ENCODE measurements at regions not wholly inside any gene's neighbourhood (a gene's known extent, or its start where the extent isn't known, plus 50 kb on each side); places are given as distances from the start of the nearest gene placed in this dataset.

DNA sequence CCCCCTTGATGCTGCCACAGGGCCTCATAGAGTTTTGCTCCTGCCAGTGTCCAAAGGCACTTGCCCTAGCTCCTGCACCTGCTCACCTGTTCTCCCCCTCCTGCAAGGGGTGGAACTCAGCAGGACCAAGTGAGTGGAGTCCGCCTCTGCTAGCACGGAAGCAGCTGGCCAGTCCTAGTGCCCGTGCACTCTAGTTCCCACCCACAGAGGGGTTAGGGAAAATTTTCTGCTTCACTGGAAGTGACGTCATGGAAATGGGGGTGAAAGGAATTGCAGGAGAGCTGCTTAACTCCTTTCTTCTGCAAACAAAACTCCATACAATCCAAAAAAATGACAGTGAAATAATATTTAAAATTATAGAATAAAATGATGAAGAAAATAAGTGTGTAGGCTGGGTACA lies 609.7 kb upstream of the SLITRK1 start:
- ATAC-seq (ENCODE audit: low read depth in 2 of 2) (no peak), DNase-seq (no peak)
- Mint-ChIP-seq H3K4me1 (no peaks in the 10 kb centered on the region), H3K36me3 (no peaks in the 10 kb centered on the region), H3K9me3 (peaks cover 0 to 8% (median 0%) of the 10 kb centered on the region in 7 donors), H3K4me3 (no peak overlapping the region), H3K27me3 (no peaks in the 10 kb centered on the region), H3K27ac (no peak overlapping the region)
- H3K36me3 ChIP-seq (ENCODE audit: control insufficient read depth, insufficient read depth, low read length), result no peaks in the 10 kb centered on the region
- H3K9me3 ChIP-seq (ENCODE audit: control insufficient read depth in 2 of 2, low read length in 2 of 2), result no peaks in the 10 kb centered on the region
- H3K4me3 ChIP-seq (ENCODE audit: low read depth, low read length), result no peak overlapping the region
- no peak overlapping the region for H3K27ac ChIP-seq (ENCODE audit: insufficient read depth, low read length, poor library complexity, severe bottlenecking)
- H3K27me3 ChIP-seq (ENCODE audit: control insufficient read depth, insufficient read depth, low read length), result no peaks in the 10 kb centered on the region
- no peaks in the 10 kb centered on the region for H3K4me1 ChIP-seq (ENCODE audit: control insufficient read depth, insufficient read depth, low read length, poor library complexity, severe bottlenecking)

DNA sequence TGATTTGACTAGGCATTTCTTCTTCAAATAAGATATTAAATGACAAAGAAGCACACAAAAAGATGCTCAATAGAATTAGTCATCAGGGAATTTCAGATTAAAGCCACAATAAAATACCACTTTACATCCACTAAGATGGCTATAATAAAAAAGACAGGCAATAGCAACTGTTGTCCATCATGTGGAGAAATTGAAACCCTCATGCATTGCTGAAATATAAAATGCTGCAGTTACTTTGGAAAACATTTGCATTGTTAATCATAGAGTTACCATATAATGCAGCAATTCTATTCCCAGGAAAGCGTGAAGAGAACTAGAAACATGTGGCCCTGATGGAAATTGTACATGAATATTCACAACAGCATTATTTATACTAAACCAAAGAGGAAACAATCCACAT lies 605.5 kb upstream of the SLITRK1 start:
- H3K9me3 Mint-ChIP-seq, result peaks cover 0 to 6% (median 3%) of the 10 kb centered on the region in 7 donors
- Histone ChIP-seq H3K27me3 (ENCODE audit: control insufficient read depth, insufficient read depth, low read length) (no peaks in the 10 kb centered on the region), H3K27ac (ENCODE audit: insufficient read depth, low read length, poor library complexity, severe bottlenecking) (no peak overlapping the region), H3K4me3 (ENCODE audit: low read depth, low read length) (no peak overlapping the region), H3K36me3 (ENCODE audit: control insufficient read depth, insufficient read depth, low read length) (no peaks in the 10 kb centered on the region), H3K9me3 (ENCODE audit: control insufficient read depth in 2 of 2, low read length in 2 of 2) (no peaks in the 10 kb centered on the region), H3K4me1 (ENCODE audit: control insufficient read depth, insufficient read depth, low read length, poor library complexity, severe bottlenecking) (no peaks in the 10 kb centered on the region)
- no peaks in the 10 kb centered on the region for H3K27me3 Mint-ChIP-seq
- no peak overlapping the region for H3K27ac Mint-ChIP-seq
- ATAC-seq (ENCODE audit: low read depth in 2 of 2) (no peak), DNase-seq (no peak)
- H3K4me1 Mint-ChIP-seq, result no peaks in the 10 kb centered on the region
- no peak overlapping the region for H3K4me3 Mint-ChIP-seq
- H3K36me3 Mint-ChIP-seq, result no peaks in the 10 kb centered on the region

DNA sequence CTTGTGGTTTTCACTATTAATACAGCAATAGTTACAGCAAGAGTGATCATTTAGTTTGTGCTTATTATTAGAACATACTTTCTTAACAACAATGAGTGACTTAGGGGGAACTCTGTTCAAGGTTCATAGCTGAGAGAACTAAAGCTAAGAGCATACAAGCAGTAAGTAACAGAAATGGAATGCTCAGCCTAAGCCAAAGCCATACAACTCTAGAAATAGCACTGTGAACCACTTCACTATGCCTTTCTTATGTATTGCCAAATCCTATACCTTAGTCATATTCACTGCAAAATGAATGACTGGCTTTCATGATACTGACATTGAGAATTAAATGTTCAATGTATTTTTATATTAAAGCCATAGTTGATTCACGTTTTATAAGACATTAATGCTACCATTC lies 599.7 kb upstream of the SLITRK1 start:
- no peaks in the 10 kb centered on the region for H3K4me1 Mint-ChIP-seq
- H3K27me3 Mint-ChIP-seq, result no peaks in the 10 kb centered on the region
- H3K4me1 ChIP-seq (ENCODE audit: control insufficient read depth, insufficient read depth, low read length, poor library complexity, severe bottlenecking), result no peaks in the 10 kb centered on the region
- H3K27ac ChIP-seq (ENCODE audit: insufficient read depth, low read length, poor library complexity, severe bottlenecking), result no peak overlapping the region
- H3K27ac Mint-ChIP-seq, result no peak overlapping the region
- no peak for DNase-seq
- H3K9me3 Mint-ChIP-seq, result peaks cover 0 to 8% (median 1%) of the 10 kb centered on the region in 7 donors
- H3K4me3 ChIP-seq (ENCODE audit: low read depth, low read length), result no peak overlapping the region
- no peaks in the 10 kb centered on the region for H3K36me3 Mint-ChIP-seq
- H3K27me3 ChIP-seq (ENCODE audit: control insufficient read depth, insufficient read depth, low read length), result no peaks in the 10 kb centered on the region
- H3K9me3 ChIP-seq (ENCODE audit: control insufficient read depth in 2 of 2, low read length in 2 of 2), result no peaks in the 10 kb centered on the region
- no peak for ATAC-seq (ENCODE audit: low read depth in 2 of 2)
- H3K4me3 Mint-ChIP-seq, result no peak overlapping the region
- no peaks in the 10 kb centered on the region for H3K36me3 ChIP-seq (ENCODE audit: control insufficient read depth, insufficient read depth, low read length)

DNA sequence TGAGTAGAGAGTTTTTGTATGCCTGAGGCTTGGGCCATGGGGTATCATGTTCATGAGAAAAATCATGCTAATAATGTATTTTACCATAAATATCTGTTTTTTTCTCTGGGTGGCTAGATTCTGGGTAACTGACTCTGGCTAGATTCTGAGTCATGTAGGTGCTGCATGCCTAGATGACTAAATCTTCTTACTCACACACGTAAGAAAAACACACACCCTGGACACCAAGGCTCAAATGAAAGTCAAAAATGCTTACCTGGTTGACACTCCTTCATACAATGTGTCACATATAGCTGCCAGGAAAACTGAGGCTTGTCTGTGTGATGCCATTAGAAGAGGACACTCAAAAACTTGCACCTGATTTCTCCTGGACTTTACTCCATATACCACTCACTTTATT lies 597.4 kb upstream of the SLITRK1 start:
- Histone ChIP-seq H3K27me3 (ENCODE audit: control insufficient read depth, insufficient read depth, low read length) (no peaks in the 10 kb centered on the region), H3K4me3 (ENCODE audit: low read depth, low read length) (no peak overlapping the region), H3K4me1 (ENCODE audit: control insufficient read depth, insufficient read depth, low read length, poor library complexity, severe bottlenecking) (no peaks in the 10 kb centered on the region), H3K9me3 (ENCODE audit: control insufficient read depth in 2 of 2, low read length in 2 of 2) (no peaks in the 10 kb centered on the region), H3K27ac (ENCODE audit: insufficient read depth, low read length, poor library complexity, severe bottlenecking) (no peak overlapping the region), H3K36me3 (ENCODE audit: control insufficient read depth, insufficient read depth, low read length) (no peaks in the 10 kb centered on the region)
- Mint-ChIP-seq H3K27me3 (no peaks in the 10 kb centered on the region), H3K9me3 (peaks cover 0 to 14% (median 2%) of the 10 kb centered on the region in 7 donors), H3K27ac (no peak overlapping the region), H3K36me3 (no peaks in the 10 kb centered on the region), H3K4me1 (no peaks in the 10 kb centered on the region), H3K4me3 (no peak overlapping the region)
- DNase-seq (no peak), ATAC-seq (ENCODE audit: low read depth in 2 of 2) (no peak)

DNA sequence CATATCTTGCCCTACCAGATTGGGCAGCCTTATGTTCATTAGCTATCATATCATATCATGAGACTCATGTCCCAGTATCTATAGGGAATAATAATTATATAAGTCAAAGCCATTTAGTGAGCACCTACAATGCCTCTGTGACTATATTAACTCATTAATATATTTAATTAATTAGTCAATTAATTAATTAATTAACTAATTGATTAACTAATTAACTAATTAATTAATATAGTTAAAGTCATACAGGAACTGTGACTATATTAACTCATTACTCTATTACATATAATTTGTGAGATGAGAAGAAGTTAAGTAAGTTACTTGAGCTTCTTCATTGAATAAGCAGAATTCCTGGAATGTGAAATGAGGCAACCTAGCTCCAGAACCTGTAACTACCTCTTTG lies 588.3 kb upstream of the SLITRK1 start:
- no peak overlapping the region for H3K27ac ChIP-seq (ENCODE audit: insufficient read depth, low read length, poor library complexity, severe bottlenecking)
- H3K9me3 ChIP-seq (ENCODE audit: control insufficient read depth in 2 of 2, low read length in 2 of 2), result no peaks in the 10 kb centered on the region
- no peak overlapping the region for H3K4me3 Mint-ChIP-seq
- no peaks in the 10 kb centered on the region for H3K36me3 ChIP-seq (ENCODE audit: control insufficient read depth, insufficient read depth, low read length)
- H3K36me3 Mint-ChIP-seq, result no peaks in the 10 kb centered on the region
- H3K9me3 Mint-ChIP-seq, result peaks cover 0 to 29% (median 1%) of the 10 kb centered on the region in 7 donors
- no peak for DNase-seq
- H3K27me3 ChIP-seq (ENCODE audit: control insufficient read depth, insufficient read depth, low read length), result no peaks in the 10 kb centered on the region
- no peak overlapping the region for H3K27ac Mint-ChIP-seq
- ATAC-seq (ENCODE audit: low read depth in 2 of 2), result no peak
- no peak overlapping the region for H3K4me3 ChIP-seq (ENCODE audit: low read depth, low read length)
- H3K4me1 Mint-ChIP-seq, result no peaks in the 10 kb centered on the region
- H3K4me1 ChIP-seq (ENCODE audit: control insufficient read depth, insufficient read depth, low read length, poor library complexity, severe bottlenecking), result no peaks in the 10 kb centered on the region
- H3K27me3 Mint-ChIP-seq, result no peaks in the 10 kb centered on the region

DNA sequence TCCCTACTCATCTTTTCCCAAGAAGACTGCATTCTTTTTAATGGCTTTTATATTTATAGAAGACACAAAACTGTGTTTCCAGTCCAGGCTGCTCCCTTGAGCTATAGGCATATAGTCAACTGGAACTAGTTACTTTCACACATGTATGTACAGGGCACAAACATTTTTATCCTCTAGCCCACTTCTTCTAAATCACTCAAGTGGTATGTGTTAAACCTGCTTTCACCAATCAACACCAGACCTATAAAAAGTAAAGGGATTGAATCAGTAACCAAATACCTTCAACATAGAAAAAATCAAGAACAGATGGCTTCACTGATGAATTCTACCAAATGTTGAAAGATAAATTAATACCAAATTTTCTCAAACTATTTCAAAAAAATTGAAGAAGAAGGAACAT lies 584.2 kb upstream of the SLITRK1 start:
- Mint-ChIP-seq H3K36me3 (no peaks in the 10 kb centered on the region), H3K27me3 (no peaks in the 10 kb centered on the region), H3K4me1 (no peaks in the 10 kb centered on the region), H3K27ac (no peak overlapping the region), H3K9me3 (peaks cover 0 to 32% (median 4%) of the 10 kb centered on the region in 7 donors), H3K4me3 (no peak overlapping the region)
- Histone ChIP-seq H3K27ac (ENCODE audit: insufficient read depth, low read length, poor library complexity, severe bottlenecking) (no peak overlapping the region), H3K36me3 (ENCODE audit: control insufficient read depth, insufficient read depth, low read length) (no peaks in the 10 kb centered on the region), H3K4me3 (ENCODE audit: low read depth, low read length) (no peak overlapping the region), H3K4me1 (ENCODE audit: control insufficient read depth, insufficient read depth, low read length, poor library complexity, severe bottlenecking) (no peaks in the 10 kb centered on the region), H3K9me3 (ENCODE audit: control insufficient read depth in 2 of 2, low read length in 2 of 2) (no peaks in the 10 kb centered on the region), H3K27me3 (ENCODE audit: control insufficient read depth, insufficient read depth, low read length) (no peaks in the 10 kb centered on the region)
- ATAC-seq (ENCODE audit: low read depth in 2 of 2) (no peak), DNase-seq (no peak)

DNA sequence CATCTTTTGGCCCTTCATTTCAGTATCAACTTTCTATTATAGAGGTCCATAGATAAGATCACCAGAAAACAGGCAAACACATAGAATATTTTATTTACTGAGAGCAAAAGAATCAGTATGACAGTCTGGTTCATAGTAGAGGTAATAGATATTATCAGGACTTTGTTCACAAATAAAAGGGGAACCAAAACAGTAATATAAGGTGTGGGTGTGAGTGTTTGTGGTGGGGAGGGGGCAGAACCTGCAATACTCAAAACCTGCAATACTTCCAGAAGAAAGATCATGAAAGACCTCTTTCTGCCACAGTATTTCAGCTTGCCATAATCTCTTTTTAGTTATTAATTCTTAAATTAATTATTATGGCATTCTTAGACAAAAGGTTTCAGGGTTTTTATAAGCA lies 578.7 kb upstream of the SLITRK1 start:
- Mint-ChIP-seq H3K4me3 (no peak overlapping the region), H3K36me3 (no peaks in the 10 kb centered on the region), H3K27me3 (no peaks in the 10 kb centered on the region), H3K4me1 (no peaks in the 10 kb centered on the region), H3K27ac (no peak overlapping the region), H3K9me3 (peaks cover 0 to 12% (median 5%) of the 10 kb centered on the region in 7 donors)
- H3K9me3 ChIP-seq (ENCODE audit: control insufficient read depth in 2 of 2, low read length in 2 of 2), result peaks cover 0 to 2% of the 10 kb centered on the region in 2 experiments
- H3K27me3 ChIP-seq (ENCODE audit: control insufficient read depth, insufficient read depth, low read length), result no peaks in the 10 kb centered on the region
- H3K27ac ChIP-seq (ENCODE audit: insufficient read depth, low read length, poor library complexity, severe bottlenecking), result no peak overlapping the region
- no peak overlapping the region for H3K4me3 ChIP-seq (ENCODE audit: low read depth, low read length)
- H3K36me3 ChIP-seq (ENCODE audit: control insufficient read depth, insufficient read depth, low read length), result no peaks in the 10 kb centered on the region
- no peak for DNase-seq
- H3K4me1 ChIP-seq (ENCODE audit: control insufficient read depth, insufficient read depth, low read length, poor library complexity, severe bottlenecking), result no peaks in the 10 kb centered on the region
- no peak for ATAC-seq (ENCODE audit: low read depth in 2 of 2)

DNA sequence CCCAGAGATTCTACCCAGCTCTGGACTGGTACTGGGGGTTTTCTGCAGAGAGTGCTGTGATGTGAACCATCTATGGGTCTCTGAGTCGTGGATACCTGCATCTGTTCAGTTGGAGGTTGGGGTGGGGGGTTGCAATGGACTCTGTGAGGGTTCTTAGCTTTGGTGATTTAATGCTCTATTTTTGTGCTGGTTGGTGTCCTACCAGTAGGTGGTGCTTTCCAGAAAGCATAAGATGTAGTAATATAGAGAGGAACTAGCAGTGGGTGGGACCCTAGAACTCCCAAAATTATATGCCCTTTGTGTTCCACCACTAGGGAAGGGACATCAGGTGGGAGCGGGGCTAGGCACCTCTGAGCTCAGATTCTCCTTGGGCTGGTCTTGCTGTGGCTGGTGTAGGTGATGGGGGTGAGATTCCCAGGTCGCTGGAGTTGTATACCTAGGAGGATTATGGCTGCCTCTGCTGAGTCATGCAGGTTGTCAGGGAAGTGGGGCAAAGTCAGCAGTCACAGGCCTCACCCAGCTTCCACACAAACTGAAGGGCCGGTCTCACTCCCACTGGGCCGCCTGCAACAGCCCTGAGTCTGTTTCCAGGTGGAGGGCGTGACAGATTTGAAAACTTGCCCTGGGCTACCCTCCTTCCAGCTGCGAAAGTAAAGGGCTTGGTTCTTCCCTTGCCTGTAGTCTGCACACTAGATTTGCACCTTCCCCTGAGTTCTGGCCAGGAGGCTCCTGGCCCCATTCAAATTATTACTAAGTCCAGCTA lies 573.0 kb upstream of the SLITRK1 start:
- ATAC-seq (ENCODE audit: low read depth in 2 of 2) (no peak), DNase-seq (no peak)
- H3K27ac ChIP-seq (ENCODE audit: insufficient read depth, low read length, poor library complexity, severe bottlenecking), result no peak overlapping the region
- no peaks in the 10 kb centered on the region for H3K27me3 ChIP-seq (ENCODE audit: control insufficient read depth, insufficient read depth, low read length)
- H3K4me1 ChIP-seq (ENCODE audit: control insufficient read depth, insufficient read depth, low read length, poor library complexity, severe bottlenecking), result no peaks in the 10 kb centered on the region
- H3K36me3 ChIP-seq (ENCODE audit: control insufficient read depth, insufficient read depth, low read length), result no peaks in the 10 kb centered on the region
- H3K27me3 Mint-ChIP-seq, result no peaks in the 10 kb centered on the region
- no peaks in the 10 kb centered on the region for H3K36me3 Mint-ChIP-seq
- no peak overlapping the region for H3K27ac Mint-ChIP-seq
- H3K4me3 ChIP-seq (ENCODE audit: low read depth, low read length), result no peak overlapping the region
- peaks cover 0 to 12% (median 5%) of the 10 kb centered on the region in 7 donors for H3K9me3 Mint-ChIP-seq
- H3K4me3 Mint-ChIP-seq, result no peak overlapping the region
- H3K4me1 Mint-ChIP-seq, result no peaks in the 10 kb centered on the region
- H3K9me3 ChIP-seq (ENCODE audit: control insufficient read depth in 2 of 2, low read length in 2 of 2), result peaks cover 0 to 2% of the 10 kb centered on the region in 2 experiments
